ENCODE measurements at regions not wholly inside any gene's neighbourhood (a gene's known extent, or its start where the extent isn't known, plus 50 kb on each side); places are given as distances from the start of the nearest gene placed in this dataset.

DNA sequence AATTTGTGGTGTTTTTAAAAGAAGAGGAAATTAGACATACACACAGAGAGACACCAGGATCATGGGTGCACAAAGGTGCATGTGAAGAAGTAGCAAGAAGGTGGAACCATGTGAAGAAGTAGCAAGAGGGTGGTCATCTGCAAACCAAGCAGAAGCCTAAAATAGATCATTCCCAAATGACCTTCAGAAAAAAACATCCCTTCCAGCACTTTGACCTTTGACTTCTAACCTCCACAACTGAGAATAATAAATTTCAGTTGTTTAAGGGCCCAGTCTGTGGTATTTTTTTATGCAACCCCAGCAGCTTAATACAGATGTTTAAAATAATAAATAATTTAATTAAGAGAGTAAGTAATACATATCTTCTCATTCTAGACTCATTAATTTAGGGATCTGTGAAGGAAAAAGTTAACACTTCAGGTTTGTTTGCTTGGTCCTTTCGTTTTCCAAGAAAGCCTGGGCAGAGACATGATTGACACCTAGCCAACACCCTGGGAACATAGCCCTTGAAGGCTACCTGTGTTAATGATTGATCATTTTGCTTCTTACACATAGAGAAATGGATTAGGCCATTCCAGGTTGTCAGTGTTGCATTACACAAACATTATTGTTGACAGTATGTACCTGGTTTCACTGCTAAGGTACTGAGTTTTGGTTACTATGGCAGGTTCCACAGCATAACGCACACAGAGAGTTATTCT lies 1331.2 kb upstream of the GBE1 start:
- intact Hi-C loops (cut with DNase I): no loop called here
- no peak for DNase-seq
- WGBS, 2 donors: 48 to 61% methylated on average over 2 of the region's 2 CpGs

GRCh38 chr3:83076041-83076440 lies 1314.6 kb upstream of the GBE1 start:
- DNase-seq: no peak
- Histone ChIP-seq H3K9me3 (no peaks in the 10 kb centered on the region), H3K4me1 (no peaks in the 10 kb centered on the region), H3K27ac (no peak overlapping the region), H3K4me3 (no peak overlapping the region), H3K36me3 (no peaks in the 10 kb centered on the region), H3K27me3 (no peaks in the 10 kb centered on the region)
- WGBS, 2 donors: 71 to 75% methylated on average over 6 of the region's 6 CpGs
- intact Hi-C loops (cut with DNase I): no loop called here
- TF ChIP-seq POLR2A (IDR thresholded peaks at IDR 0.05): no peak
- TF ChIP-seq, protein P1, sequence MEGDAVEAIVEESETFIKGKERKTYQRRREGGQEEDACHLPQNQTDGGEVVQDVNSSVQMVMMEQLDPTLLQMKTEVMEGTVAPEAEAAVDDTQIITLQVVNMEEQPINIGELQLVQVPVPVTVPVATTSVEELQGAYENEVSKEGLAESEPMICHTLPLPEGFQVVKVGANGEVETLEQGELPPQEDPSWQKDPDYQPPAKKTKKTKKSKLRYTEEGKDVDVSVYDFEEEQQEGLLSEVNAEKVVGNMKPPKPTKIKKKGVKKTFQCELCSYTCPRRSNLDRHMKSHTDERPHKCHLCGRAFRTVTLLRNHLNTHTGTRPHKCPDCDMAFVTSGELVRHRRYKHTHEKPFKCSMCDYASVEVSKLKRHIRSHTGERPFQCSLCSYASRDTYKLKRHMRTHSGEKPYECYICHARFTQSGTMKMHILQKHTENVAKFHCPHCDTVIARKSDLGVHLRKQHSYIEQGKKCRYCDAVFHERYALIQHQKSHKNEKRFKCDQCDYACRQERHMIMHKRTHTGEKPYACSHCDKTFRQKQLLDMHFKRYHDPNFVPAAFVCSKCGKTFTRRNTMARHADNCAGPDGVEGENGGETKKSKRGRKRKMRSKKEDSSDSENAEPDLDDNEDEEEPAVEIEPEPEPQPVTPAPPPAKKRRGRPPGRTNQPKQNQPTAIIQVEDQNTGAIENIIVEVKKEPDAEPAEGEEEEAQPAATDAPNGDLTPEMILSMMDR (IDR thresholded peaks at IDR 0.05): no peak

More for the DNA sequence above, 1331.2 kb upstream of the GBE1 start:
- no peak overlapping the region for H3K27ac ChIP-seq
- no peaks in the 10 kb centered on the region for H3K9me3 ChIP-seq
- H3K36me3 ChIP-seq: no peaks in the 10 kb centered on the region
- H3K4me1 ChIP-seq: no peaks in the 10 kb centered on the region
- no peak overlapping the region for H3K4me3 ChIP-seq
- TF ChIP-seq, protein P1 (IDR thresholded peaks at IDR 0.05): no peak
- TF ChIP-seq POLR2A (IDR thresholded peaks at IDR 0.05): no peak
- no peaks in the 10 kb centered on the region for H3K27me3 ChIP-seq

DNA sequence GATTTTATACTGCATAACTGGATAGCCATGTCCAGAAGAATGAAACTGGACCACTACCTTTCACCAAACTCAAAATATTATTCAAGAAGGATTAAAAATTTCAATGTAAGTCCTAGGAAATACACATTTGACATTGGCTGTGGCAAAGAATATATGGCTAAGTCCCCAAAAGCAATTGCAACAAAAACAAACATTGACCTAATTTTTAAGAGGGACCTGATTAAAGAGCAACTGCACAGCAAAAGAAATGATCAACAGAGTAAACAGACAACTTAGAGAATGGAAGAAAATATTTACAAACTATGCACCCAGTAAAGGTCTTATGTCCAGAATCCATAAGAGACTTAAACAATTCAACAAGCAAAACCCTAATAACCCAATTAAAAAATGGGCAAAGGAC lies 1313.0 kb upstream of the GBE1 start:
- no peaks in the 10 kb centered on the region for H3K27me3 ChIP-seq
- no peak overlapping the region for H3K27ac ChIP-seq
- H3K4me1 ChIP-seq: no peaks in the 10 kb centered on the region
- DNase-seq: no peak
- intact Hi-C loops (cut with DNase I): no loop called here
- no peak for TF ChIP-seq POLR2A (IDR thresholded peaks at IDR 0.05)
- TF ChIP-seq, protein P1 (IDR thresholded peaks at IDR 0.05): no peak
- no peak overlapping the region for H3K4me3 ChIP-seq
- H3K9me3 ChIP-seq: no peaks in the 10 kb centered on the region
- no peaks in the 10 kb centered on the region for H3K36me3 ChIP-seq

DNA sequence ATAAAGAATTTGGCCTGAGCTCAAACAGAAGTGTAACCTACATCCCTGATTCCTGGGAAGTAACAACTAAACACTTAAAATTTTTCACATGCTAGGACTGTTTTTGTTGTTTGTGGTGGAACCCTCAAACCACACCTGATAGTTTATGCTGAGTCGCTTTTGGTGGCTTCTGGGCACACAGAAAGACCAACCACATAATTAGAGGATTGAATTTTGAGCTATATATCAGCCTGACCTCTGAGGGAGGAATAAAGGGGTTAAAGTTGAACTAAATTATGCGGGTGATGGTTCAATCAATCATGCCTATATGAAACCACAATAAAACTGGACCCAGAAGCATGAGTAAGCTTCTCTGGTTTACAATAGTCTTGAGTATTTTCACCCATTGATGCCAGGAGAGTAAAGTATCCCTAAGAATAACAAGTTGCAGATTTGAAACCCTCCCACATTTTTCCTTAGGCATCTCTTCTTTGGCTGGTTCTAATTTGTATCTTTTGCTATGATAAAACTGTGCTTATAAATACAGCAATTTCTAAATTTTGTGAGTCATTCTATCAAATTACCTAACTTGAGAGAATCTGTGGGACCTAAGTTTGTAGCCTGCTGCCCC lies 1304.5 kb upstream of the GBE1 start:
- H3K4me1 ChIP-seq: no peaks in the 10 kb centered on the region
- TF ChIP-seq, protein P1 (IDR thresholded peaks at IDR 0.05): no peak
- no peak for TF ChIP-seq POLR2A (IDR thresholded peaks at IDR 0.05)
- H3K27ac ChIP-seq: no peak overlapping the region
- peaks cover 0 to 8% (median 0%) of the 10 kb centered on the region in 3 donors for H3K9me3 ChIP-seq
- no peak overlapping the region for H3K4me3 ChIP-seq
- no peak for DNase-seq
- WGBS, 2 donors: 30 to 43% methylated on average over 2 of the region's 2 CpGs
- intact Hi-C loops (cut with DNase I): no loop called here
- H3K36me3 ChIP-seq: no peaks in the 10 kb centered on the region
- H3K27me3 ChIP-seq: no peaks in the 10 kb centered on the region

DNA sequence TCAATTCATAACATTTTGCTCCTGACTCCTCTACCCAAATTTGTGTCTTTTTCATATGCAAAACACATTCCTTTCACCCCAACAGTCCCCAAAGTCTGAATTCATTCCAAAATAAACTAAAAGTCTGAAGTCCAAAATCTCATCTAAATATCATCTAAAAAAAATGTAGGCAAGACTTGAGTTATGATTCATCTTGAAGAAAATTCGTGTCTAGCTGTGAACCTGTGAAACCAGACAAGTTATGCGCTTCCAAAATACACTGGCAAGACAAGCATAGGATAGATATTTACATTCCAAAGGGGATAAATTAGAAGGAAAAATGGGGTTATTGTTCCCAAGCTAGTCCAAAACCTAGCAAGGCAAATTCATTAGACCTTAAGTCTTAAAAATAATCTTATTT lies 1302.0 kb upstream of the GBE1 start:
- no peak overlapping the region for H3K4me3 ChIP-seq
- no peak for DNase-seq
- TF ChIP-seq POLR2A (IDR thresholded peaks at IDR 0.05): no peak
- TF ChIP-seq, protein P1 (IDR thresholded peaks at IDR 0.05): no peak
- 57 to 65% methylated on average over 2 of the region's 2 CpGs for WGBS, 2 donors
- no peak overlapping the region for H3K27ac ChIP-seq
- H3K36me3 ChIP-seq: no peaks in the 10 kb centered on the region
- no peaks in the 10 kb centered on the region for H3K4me1 ChIP-seq
- peaks cover 0 to 14% (median 0%) of the 10 kb centered on the region in 3 donors for H3K9me3 ChIP-seq
- intact Hi-C loops (cut with DNase I): no loop called here
- H3K27me3 ChIP-seq: no peaks in the 10 kb centered on the region
